IMR-90 (cell line): ENCODE measurements at regions not wholly inside any gene's neighbourhood (a gene's known extent, or its start where the extent isn't known, plus 50 kb on each side); places are given as distances from the start of the nearest gene placed in this dataset.

Experiments
- MAFK ChIP-seq: IDR thresholded peaks from 2 replicates; pipeline ENCODE4 v1.6.1; 2012; ENCODE audit warnings: low read depth, low read length, improper control_type of control experiment
- POLR2A ChIP-seq: IDR thresholded peaks from 2 replicates; pipeline ENCODE4 v1.6.1; 2012; ENCODE audit warnings: mild to moderate bottlenecking, low read depth, low read length
- SMC3 ChIP-seq: fragments of 150-350 bp; IDR thresholded peaks from 2 replicates; pipeline ENCODE4 v1.6.1; 2016; ENCODE audit warnings: low read depth, mild to moderate bottlenecking, antibody characterized with exemption, low read length, moderate library complexity
- TF ChIP-seq, protein P1 (sequence below): conservative IDR thresholded peaks from 2 replicates; pipeline ENCODE4 v1.5.1; 2012; ENCODE audit warnings: mild to moderate bottlenecking, low read depth, low read length, improper control_type of control experiment
- TF ChIP-seq, protein P2 (sequence below): fragments of 150-350 bp; IDR thresholded peaks from 2 replicates; pipeline ENCODE4 v1.6.1; 2017; ENCODE audit warnings: mild to moderate bottlenecking, antibody characterized with exemption, low read length, low read depth

DNA sequence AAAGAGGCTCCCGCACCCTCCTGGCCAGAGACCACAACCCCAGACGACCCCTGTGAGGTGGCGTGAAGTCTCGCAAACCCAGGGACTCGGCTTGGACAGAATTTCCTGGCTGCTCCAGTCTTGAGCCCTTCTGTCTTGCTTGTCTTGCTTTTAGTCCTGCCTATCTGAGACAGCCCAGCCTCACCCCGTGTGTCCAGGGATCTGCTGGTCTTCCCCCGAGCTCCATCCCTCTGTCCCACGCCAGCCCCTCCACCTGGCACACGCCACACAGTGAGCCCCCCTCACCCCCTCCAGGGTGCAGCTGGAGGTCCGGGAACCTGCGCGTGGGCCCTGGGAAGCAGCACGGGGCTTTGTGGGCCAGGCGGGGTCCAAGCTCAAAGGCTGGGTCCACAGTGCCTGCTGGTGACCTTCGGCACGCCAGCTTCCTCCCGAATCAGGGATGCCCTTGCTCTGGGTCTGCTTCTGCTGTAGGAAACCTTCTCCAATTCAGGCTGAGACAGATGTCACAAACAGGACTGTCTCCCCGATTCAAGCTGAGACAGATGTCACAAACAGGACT is 97.1 kb downstream of the SIK1 start:
- TF ChIP-seq, protein P1, sequence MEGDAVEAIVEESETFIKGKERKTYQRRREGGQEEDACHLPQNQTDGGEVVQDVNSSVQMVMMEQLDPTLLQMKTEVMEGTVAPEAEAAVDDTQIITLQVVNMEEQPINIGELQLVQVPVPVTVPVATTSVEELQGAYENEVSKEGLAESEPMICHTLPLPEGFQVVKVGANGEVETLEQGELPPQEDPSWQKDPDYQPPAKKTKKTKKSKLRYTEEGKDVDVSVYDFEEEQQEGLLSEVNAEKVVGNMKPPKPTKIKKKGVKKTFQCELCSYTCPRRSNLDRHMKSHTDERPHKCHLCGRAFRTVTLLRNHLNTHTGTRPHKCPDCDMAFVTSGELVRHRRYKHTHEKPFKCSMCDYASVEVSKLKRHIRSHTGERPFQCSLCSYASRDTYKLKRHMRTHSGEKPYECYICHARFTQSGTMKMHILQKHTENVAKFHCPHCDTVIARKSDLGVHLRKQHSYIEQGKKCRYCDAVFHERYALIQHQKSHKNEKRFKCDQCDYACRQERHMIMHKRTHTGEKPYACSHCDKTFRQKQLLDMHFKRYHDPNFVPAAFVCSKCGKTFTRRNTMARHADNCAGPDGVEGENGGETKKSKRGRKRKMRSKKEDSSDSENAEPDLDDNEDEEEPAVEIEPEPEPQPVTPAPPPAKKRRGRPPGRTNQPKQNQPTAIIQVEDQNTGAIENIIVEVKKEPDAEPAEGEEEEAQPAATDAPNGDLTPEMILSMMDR, result no peak
- TF ChIP-seq MAFK (no peak), POLR2A (no peak), SMC3 (no peak)
- TF ChIP-seq, protein P2, sequence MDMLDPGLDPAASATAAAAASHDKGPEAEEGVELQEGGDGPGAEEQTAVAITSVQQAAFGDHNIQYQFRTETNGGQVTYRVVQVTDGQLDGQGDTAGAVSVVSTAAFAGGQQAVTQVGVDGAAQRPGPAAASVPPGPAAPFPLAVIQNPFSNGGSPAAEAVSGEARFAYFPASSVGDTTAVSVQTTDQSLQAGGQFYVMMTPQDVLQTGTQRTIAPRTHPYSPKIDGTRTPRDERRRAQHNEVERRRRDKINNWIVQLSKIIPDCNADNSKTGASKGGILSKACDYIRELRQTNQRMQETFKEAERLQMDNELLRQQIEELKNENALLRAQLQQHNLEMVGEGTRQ, result no peak
